Epithelial cell of proximal tubule (primary cell): ENCODE measurements at regions not wholly inside any gene's neighbourhood (a gene's known extent, or its start where the extent isn't known, plus 50 kb on each side); places are given as distances from the start of the nearest gene placed in this dataset.

Experiments
- DNase-seq: peaks from one replicate; pipeline ENCODE4 v3.0.0-alpha.2; 2011; ENCODE audit warnings: low read depth
- H3K4me3 ChIP-seq: 2 replicates; pipeline ENCODE4 v1.5.1; 2011; ENCODE audit warnings: low read depth, mild to moderate bottlenecking, low read length
- TF ChIP-seq, protein P1 (sequence below): conservative IDR thresholded peaks from 2 replicates; pipeline ENCODE4 v1.5.1; 2012; ENCODE audit warnings: low read depth, mild to moderate bottlenecking, low read length

DNA sequence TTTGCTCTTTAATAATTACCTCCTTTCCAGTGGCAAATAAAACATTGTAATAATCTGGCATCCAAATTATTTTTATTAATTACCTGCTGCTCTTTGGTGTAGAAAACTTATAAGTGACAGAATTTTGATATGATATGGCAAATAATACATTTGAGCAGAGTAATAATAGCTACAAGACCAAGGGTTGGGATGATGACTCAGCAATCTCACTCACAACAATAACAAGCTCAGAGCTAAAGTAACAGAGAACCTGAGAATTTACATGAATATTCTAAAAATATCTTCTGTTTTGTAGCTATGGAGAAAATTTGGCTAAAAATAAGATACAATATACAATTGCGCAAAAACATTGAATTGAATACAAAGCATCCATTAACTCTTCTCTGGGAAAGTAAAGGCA lies 480.8 kb upstream of the COBL start:
- TF ChIP-seq, protein P1, sequence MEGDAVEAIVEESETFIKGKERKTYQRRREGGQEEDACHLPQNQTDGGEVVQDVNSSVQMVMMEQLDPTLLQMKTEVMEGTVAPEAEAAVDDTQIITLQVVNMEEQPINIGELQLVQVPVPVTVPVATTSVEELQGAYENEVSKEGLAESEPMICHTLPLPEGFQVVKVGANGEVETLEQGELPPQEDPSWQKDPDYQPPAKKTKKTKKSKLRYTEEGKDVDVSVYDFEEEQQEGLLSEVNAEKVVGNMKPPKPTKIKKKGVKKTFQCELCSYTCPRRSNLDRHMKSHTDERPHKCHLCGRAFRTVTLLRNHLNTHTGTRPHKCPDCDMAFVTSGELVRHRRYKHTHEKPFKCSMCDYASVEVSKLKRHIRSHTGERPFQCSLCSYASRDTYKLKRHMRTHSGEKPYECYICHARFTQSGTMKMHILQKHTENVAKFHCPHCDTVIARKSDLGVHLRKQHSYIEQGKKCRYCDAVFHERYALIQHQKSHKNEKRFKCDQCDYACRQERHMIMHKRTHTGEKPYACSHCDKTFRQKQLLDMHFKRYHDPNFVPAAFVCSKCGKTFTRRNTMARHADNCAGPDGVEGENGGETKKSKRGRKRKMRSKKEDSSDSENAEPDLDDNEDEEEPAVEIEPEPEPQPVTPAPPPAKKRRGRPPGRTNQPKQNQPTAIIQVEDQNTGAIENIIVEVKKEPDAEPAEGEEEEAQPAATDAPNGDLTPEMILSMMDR: no peak
- H3K4me3 ChIP-seq: no peak overlapping the region
- DNase-seq: no peak

GRCh38 chr7:51792796-51793195 lies 476.2 kb upstream of the COBL start:
- TF ChIP-seq, protein P1: no peak
- no peak for DNase-seq
- no peak overlapping the region for H3K4me3 ChIP-seq

DNA sequence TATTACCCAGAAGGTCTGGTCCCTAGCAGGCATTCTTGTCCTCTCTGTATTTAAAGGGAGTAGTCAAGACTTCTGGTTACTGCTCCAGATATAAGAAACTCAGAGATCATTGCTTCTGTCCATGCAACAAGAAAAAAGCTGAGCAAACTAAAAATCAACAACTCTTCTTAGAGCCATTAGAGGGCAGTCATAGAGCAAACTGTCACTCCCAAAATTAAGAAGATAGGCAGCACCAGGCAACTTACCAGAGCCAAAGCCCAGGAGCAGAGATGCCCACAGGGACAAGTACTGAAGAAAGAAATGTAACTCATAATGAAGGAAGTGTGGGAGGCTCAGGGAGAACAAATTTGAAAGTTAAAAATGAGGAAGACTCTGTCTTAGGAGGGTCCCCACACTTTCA lies 472.9 kb upstream of the COBL start:
- DNase-seq: no peak
- no peak overlapping the region for H3K4me3 ChIP-seq
- TF ChIP-seq, protein P1: peak; percentile 28

GRCh38 chr7:51786284-51786683 lies 469.7 kb upstream of the COBL start:
- TF ChIP-seq, protein P1: no peak
- DNase-seq: no peak
- H3K4me3 ChIP-seq: no peak overlapping the region

DNA sequence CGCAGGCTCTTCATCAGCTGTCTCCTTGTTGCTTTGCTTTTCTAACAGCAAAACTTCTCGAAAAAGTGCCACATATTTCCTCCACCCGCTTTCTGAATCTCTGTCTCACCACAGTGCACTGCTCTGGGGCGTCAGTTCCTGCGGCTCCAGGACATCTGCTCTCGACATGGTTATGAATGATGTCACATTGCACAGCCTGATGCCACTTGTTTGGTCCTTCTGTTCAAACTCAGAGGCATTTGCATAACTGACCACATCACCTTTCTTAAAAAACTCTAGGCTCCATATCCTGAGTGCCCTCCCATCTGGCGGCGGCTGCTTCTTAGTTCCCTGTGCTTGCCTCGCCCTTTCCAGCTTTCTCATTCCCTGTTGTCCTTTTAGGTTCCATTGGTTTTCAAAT lies 469.3 kb upstream of the COBL start:
- DNase-seq: no peak
- TF ChIP-seq, protein P1: no peak
- no peak overlapping the region for H3K4me3 ChIP-seq

- DNase-seq: no peak
- H3K4me3 ChIP-seq: no peak overlapping the region
- TF ChIP-seq, protein P1: no peak
Measured at GRCh38 chr7:51785171-51785570, 468.6 kb upstream of the COBL start.

DNA sequence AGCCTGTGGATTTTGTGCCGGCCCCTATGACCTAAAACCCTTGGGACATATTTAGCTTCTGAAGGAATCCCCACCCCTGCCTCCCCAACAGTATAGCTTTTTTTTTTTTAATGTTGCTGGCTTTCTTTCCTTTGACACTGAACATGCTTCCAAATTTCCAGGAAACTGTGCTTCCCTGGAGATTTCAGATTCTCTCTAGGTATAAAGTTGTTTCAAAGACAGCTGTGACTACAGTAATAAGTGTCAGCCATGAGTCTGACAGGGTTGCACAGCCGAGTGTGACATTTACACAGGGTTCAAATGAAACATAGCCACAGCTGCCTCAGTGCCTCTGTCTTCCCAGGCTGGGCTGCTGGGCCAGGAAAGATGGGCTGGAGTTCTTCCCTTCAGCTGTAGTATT lies 466.6 kb upstream of the COBL start:
- no peak overlapping the region for H3K4me3 ChIP-seq
- TF ChIP-seq, protein P1: no peak
- DNase-seq: no peak
